A673 (cell line): ENCODE measurements at regions not wholly inside any gene's neighbourhood (a gene's known extent, or its start where the extent isn't known, plus 50 kb on each side); places are given as distances from the start of the nearest gene placed in this dataset.

Experiments used
- BruUV-seq: library from RNA; stranded (reverse); fragments of 400-500 nt; replicated peaks from 2 replicates; lab custom pipeline; 2021; lab: Mats Ljungman, UMichigan
- CTCF ChIA-PET: fragments of 300-600 bp; sonication (Branson Sonifier 250); formaldehyde crosslinking; loops from one replicate; lab custom pipeline; 2022; ENCODE audit warnings: antibody characterized with exemption; lab: Charles Lee
- POLR2A ChIA-PET: fragments of 300-600 bp; sonication (Branson Sonifier 250); formaldehyde crosslinking; loops from one replicate; lab custom pipeline; 2022; ENCODE audit warnings: antibody characterized with exemption; ENCODE audit not compliant: low non-redundant PET; lab: Charles Lee
- DNase-seq: peaks from one replicate; pipeline ENCODE4 v3.0.0-alpha.2; 2015; ENCODE audit warnings: low spot score
- H3K27ac ChIP-seq: fragments of 200-600 bp; sonication (generic); 2 replicates; pipeline ENCODE4 v1.5.1; 2016; ENCODE audit warnings: mixed run types, low read depth, mild to moderate bottlenecking, mixed read lengths, antibody characterized with exemption, low read length; ENCODE audit not compliant: poor library complexity, severe bottlenecking
- H3K27me3 ChIP-seq: fragments of 200-600 bp; sonication (generic); replicated peaks from 2 replicates; pipeline ENCODE4 v1.6.1; 2017; ENCODE audit warnings: mixed run types, low read depth, mild to moderate bottlenecking, mixed read lengths, antibody characterized with exemption, low read length; ENCODE audit not compliant: insufficient read depth, poor library complexity
- H3K36me3 ChIP-seq: fragments of 200-600 bp; sonication (generic); 2 replicates; pipeline ENCODE4 v1.6.1; 2016; ENCODE audit warnings: mixed run types, mild to moderate bottlenecking, mixed read lengths, antibody characterized with exemption, low read length; ENCODE audit not compliant: insufficient read depth, poor library complexity, severe bottlenecking
- H3K4me1 ChIP-seq: fragments of 200-600 bp; sonication (generic); 2 replicates; pipeline ENCODE4 v1.6.1; 2017; ENCODE audit warnings: mixed run types, mild to moderate bottlenecking, mixed read lengths, antibody characterized with exemption, low read length; ENCODE audit not compliant: insufficient read depth, poor library complexity, severe bottlenecking
- H3K4me3 ChIP-seq: fragments of 200-600 bp; sonication (generic); 2 replicates; pipeline ENCODE4 v1.5.1; 2016; ENCODE audit warnings: low read depth, mixed run types, mild to moderate bottlenecking, mixed read lengths, low read length; ENCODE audit not compliant: poor library complexity, severe bottlenecking
- H3K9me3 ChIP-seq: fragments of 200-600 bp; sonication (generic); 2 replicates; pipeline ENCODE4 v1.6.1; 2016; ENCODE audit warnings: mixed run types, low read depth, mild to moderate bottlenecking, mixed read lengths, antibody characterized with exemption, low read length; ENCODE audit not compliant: poor library complexity, severe bottlenecking
- CTCF ChIP-seq: fragments of 300-800, 200-600 bp; sonication (generic); conservative IDR thresholded peaks from 2 replicates; pipeline ENCODE4 v1.5.1; 2017; ENCODE audit warnings: low read depth, mild to moderate bottlenecking, antibody characterized with exemption, low read length, moderate library complexity, mixed read lengths
- EZH2 ChIP-seq: fragments of 200-600 bp; sonication (generic); IDR thresholded peaks from 2 replicates; pipeline ENCODE4 v1.6.1; 2017; ENCODE audit warnings: borderline replicate concordance, low read depth, mild to moderate bottlenecking, mixed read lengths, antibody characterized with exemption, low read length; ENCODE audit not compliant: poor library complexity, severe bottlenecking
- intact Hi-C: fragments of 100-400 bp; cut with micrococcal nuclease; formaldehyde crosslinking; loops from one replicate; pipeline ENCODE4 v1.10.0; 2022; ENCODE audit not compliant: unreplicated experiment

- no peak for DNase-seq
- CTCF ChIA-PET = no interaction called here
- no TSS peak for BruUV-seq
Measured at GRCh38 chr1:29962336-29962735, 726.0 kb downstream of the PTPRU start.

GRCh38 chr1:29961293-29962059 is 725.2 kb downstream of the PTPRU start:
- ChIA-PET POLR2A (no interaction called here), CTCF (no interaction called here)
- Histone ChIP-seq H3K9me3 (no peaks in the 10 kb centered on the region), H3K4me1 (no peaks in the 10 kb centered on the region), H3K4me3 (no peak overlapping the region), H3K36me3 (no peaks in the 10 kb centered on the region), H3K27ac (no peak overlapping the region), H3K27me3 (peaks cover 11% of the 10 kb centered on the region)
- no peak for DNase-seq
- no TSS peak for BruUV-seq
- TF ChIP-seq EZH2 (no peak), CTCF (no peak)
- intact Hi-C loops = no loop called here

More at GRCh38 chr1:29962336-29962735, 726.0 kb downstream of the PTPRU start:
- Histone ChIP-seq H3K27me3 (peaks cover 11% of the 10 kb centered on the region), H3K4me1 (no peaks in the 10 kb centered on the region), H3K27ac (no peak overlapping the region), H3K9me3 (no peaks in the 10 kb centered on the region), H3K36me3 (no peaks in the 10 kb centered on the region), H3K4me3 (no peak overlapping the region)
- intact Hi-C loops = no loop called here
- POLR2A ChIA-PET = no interaction called here
- no peak for TF ChIP-seq EZH2
- TF ChIP-seq CTCF = no peak

GRCh38 chr1:29960876-29961275 is 724.6 kb downstream of the PTPRU start:
- H3K4me1 ChIP-seq = no peaks in the 10 kb centered on the region
- no TSS peak for BruUV-seq
- no peaks in the 10 kb centered on the region for H3K36me3 ChIP-seq
- no peaks in the 10 kb centered on the region for H3K9me3 ChIP-seq
- intact Hi-C loops = no loop called here
- DNase-seq = no peak
- H3K27me3 ChIP-seq = peaks cover 11% of the 10 kb centered on the region
- CTCF ChIA-PET = no interaction called here
- POLR2A ChIA-PET = no interaction called here
- H3K27ac ChIP-seq = no peak overlapping the region
- TF ChIP-seq CTCF (no peak), EZH2 (no peak)
- H3K4me3 ChIP-seq = no peak overlapping the region
